Progenitor cell of endocrine pancreas (in vitro differentiated cells): ENCODE measurements at regions not wholly inside any gene's neighbourhood (a gene's known extent, or its start where the extent isn't known, plus 50 kb on each side); places are given as distances from the start of the nearest gene placed in this dataset.
"Not testable (repeated sequence)": the region's sequence is repeated elsewhere in the genome, so short reads cannot be mapped to it uniquely, and the experiment has no call there.

Experiments used
- DNase-seq: peaks from one replicate; pipeline ENCODE4 v3.0.0; 2021; ENCODE audit warnings: low spot score; ENCODE audit not compliant: unreplicated experiment
- H3K27ac Mint-ChIP-seq: 2 replicates; pipeline ENCODE4 v1.8.0; 2021; ENCODE audit warnings: mild to moderate bottlenecking, moderate library complexity, mixed read lengths
- H3K27me3 Mint-ChIP-seq: 2 replicates; pipeline ENCODE4 v1.8.0; 2021; ENCODE audit warnings: mixed read lengths
- H3K36me3 Mint-ChIP-seq: 2 replicates; pipeline ENCODE4 v1.8.0; 2022; ENCODE audit warnings: mixed read lengths; ENCODE audit not compliant: insufficient read depth
- H3K4me1 Mint-ChIP-seq: 2 replicates; pipeline ENCODE4 v1.8.0; 2021; ENCODE audit warnings: low read depth, mixed read lengths
- H3K4me3 Mint-ChIP-seq: 2 replicates; pipeline ENCODE4 v1.8.0; 2021; ENCODE audit warnings: low read depth, mild to moderate bottlenecking, moderate library complexity, mixed read lengths
- H3K9me3 Mint-ChIP-seq: 2 replicates; pipeline ENCODE4 v1.8.0; 2021; ENCODE audit warnings: low read depth, mixed read lengths
- CTCF ChIP-seq: fragments of 200-600 bp; sonication (generic); IDR thresholded peaks from one replicate; pipeline ENCODE4 v1.5.0; 2021; ENCODE audit warnings: antibody characterized with exemption, mild to moderate bottlenecking; ENCODE audit not compliant: unreplicated experiment

- H3K4me1 Mint-ChIP-seq, result no peaks in the 10 kb centered on the region
- H3K4me3 Mint-ChIP-seq, result no peak overlapping the region
- H3K9me3 Mint-ChIP-seq, result no peaks in the 10 kb centered on the region
- no peaks in the 10 kb centered on the region for H3K27me3 Mint-ChIP-seq
- no peak for TF ChIP-seq CTCF
- H3K36me3 Mint-ChIP-seq, result no peaks in the 10 kb centered on the region
- DNase-seq, result no peak
- no peak overlapping the region for H3K27ac Mint-ChIP-seq
Observed at GRCh38 chr7:83836028-83836427, 187.1 kb upstream of the SEMA3E start.

- DNase-seq, result no peak
- Mint-ChIP-seq H3K27me3 (no peaks in the 10 kb centered on the region), H3K27ac (no peak overlapping the region), H3K4me3 (no peak overlapping the region), H3K9me3 (no peaks in the 10 kb centered on the region), H3K36me3 (no peaks in the 10 kb centered on the region), H3K4me1 (no peaks in the 10 kb centered on the region)
- TF ChIP-seq CTCF, result no peak
Observed at GRCh38 chr7:83835424-83835823, 186.5 kb upstream of the SEMA3E start.

GRCh38 chr7:83833721-83834120 is 184.8 kb upstream of the SEMA3E start:
- not testable (repeated sequence) for H3K27me3 Mint-ChIP-seq, H3K4me3 Mint-ChIP-seq, H3K36me3 Mint-ChIP-seq, DNase-seq, H3K9me3 Mint-ChIP-seq, H3K27ac Mint-ChIP-seq, H3K4me1 Mint-ChIP-seq

GRCh38 chr7:83832009-83832408 is 183.1 kb upstream of the SEMA3E start:
- no peak for TF ChIP-seq CTCF
- no peaks in the 10 kb centered on the region for H3K36me3 Mint-ChIP-seq
- H3K9me3 Mint-ChIP-seq, result no peaks in the 10 kb centered on the region
- no peaks in the 10 kb centered on the region for H3K27me3 Mint-ChIP-seq
- no peak for DNase-seq
- H3K4me3 Mint-ChIP-seq, result no peak overlapping the region
- no peak overlapping the region for H3K27ac Mint-ChIP-seq
- H3K4me1 Mint-ChIP-seq, result no peaks in the 10 kb centered on the region

GRCh38 chr7:83827036-83827435 is 178.1 kb upstream of the SEMA3E start:
- H3K36me3 Mint-ChIP-seq, result no peaks in the 10 kb centered on the region

GRCh38 chr7:83824214-83824613 is 175.3 kb upstream of the SEMA3E start:
- Mint-ChIP-seq H3K9me3 (peaks cover 5% of the 10 kb centered on the region), H3K4me1 (no peaks in the 10 kb centered on the region), H3K27ac (no peak overlapping the region), H3K36me3 (no peaks in the 10 kb centered on the region), H3K27me3 (no peaks in the 10 kb centered on the region), H3K4me3 (no peak overlapping the region)
- no peak for DNase-seq
- no peak for TF ChIP-seq CTCF

More at GRCh38 chr7:83827036-83827435, 178.1 kb upstream of the SEMA3E start:
- DNase-seq, result no peak
- Mint-ChIP-seq H3K9me3 (peaks cover 5% of the 10 kb centered on the region), H3K27me3 (no peaks in the 10 kb centered on the region), H3K4me1 (no peaks in the 10 kb centered on the region), H3K27ac (no peak overlapping the region), H3K4me3 (no peak overlapping the region)
- TF ChIP-seq CTCF, result no peak
